KMS-11 (cell line): ENCODE measurements at regions not wholly inside any gene's neighbourhood (a gene's known extent, or its start where the extent isn't known, plus 50 kb on each side); places are given as distances from the start of the nearest gene placed in this dataset.

ENCODE experiments used
- H2AFZ ChIP-seq: fragments of 200-600 bp; sonication (generic); 2 replicates; pipeline ENCODE4 v1.6.1; 2016; ENCODE audit warnings: antibody characterized with exemption, mixed run types, low read depth
- H3K27ac ChIP-seq: fragments of 200-600 bp; sonication (generic); 2 replicates; pipeline ENCODE4 v1.6.1; 2016; ENCODE audit warnings: mild to moderate bottlenecking, mixed run types
- H3K27me3 ChIP-seq: fragments of 200-600 bp; sonication (generic); 2 replicates; pipeline ENCODE4 v1.6.1; 2017; ENCODE audit warnings: mild to moderate bottlenecking, low read depth, mixed run types, moderate library complexity; ENCODE audit not compliant: insufficient read depth
- H3K36me3 ChIP-seq: fragments of 200-600 bp; sonication (generic); 2 replicates; pipeline ENCODE4 v1.6.1; 2017; ENCODE audit warnings: mild to moderate bottlenecking, mixed run types; ENCODE audit not compliant: insufficient read depth
- H3K4me1 ChIP-seq: fragments of 200-600 bp; sonication (generic); 2 replicates; pipeline ENCODE4 v1.6.1; 2016; ENCODE audit warnings: mild to moderate bottlenecking, low read depth, mixed run types; ENCODE audit not compliant: poor library complexity, severe bottlenecking
- H3K4me2 ChIP-seq: fragments of 200-600 bp; sonication (generic); 2 replicates; pipeline ENCODE4 v1.7.0; 2016; ENCODE audit warnings: mild to moderate bottlenecking, mixed run types
- H3K4me3 ChIP-seq: fragments of 200-600 bp; sonication (generic); IDR thresholded peaks from 2 replicates; pipeline ENCODE4 v1.6.1; 2017; ENCODE audit warnings: low read depth, low read length, mixed read lengths; ENCODE audit not compliant: insufficient read depth
- H3K79me2 ChIP-seq: fragments of 200-600 bp; sonication (generic); 2 replicates; pipeline ENCODE4 v1.6.1; 2016; ENCODE audit warnings: low read depth, mixed run types; ENCODE audit not compliant: insufficient read depth
- H3K9ac ChIP-seq: fragments of 200-600 bp; sonication (generic); 2 replicates; pipeline ENCODE4 v1.6.1; 2016; ENCODE audit warnings: mild to moderate bottlenecking, mixed run types
- H4K20me1 ChIP-seq: fragments of 200-600 bp; sonication (generic); 2 replicates; pipeline ENCODE4 v1.6.1; 2016; ENCODE audit warnings: mild to moderate bottlenecking, mixed run types; ENCODE audit not compliant: insufficient read depth
- CTCF ChIP-seq: fragments of 200-600 bp; sonication (generic); conservative IDR thresholded peaks from 2 replicates; pipeline ENCODE4 v1.6.1; 2017; ENCODE audit warnings: low read depth, mild to moderate bottlenecking, antibody characterized with exemption, low read length, moderate library complexity, mixed read lengths

DNA sequence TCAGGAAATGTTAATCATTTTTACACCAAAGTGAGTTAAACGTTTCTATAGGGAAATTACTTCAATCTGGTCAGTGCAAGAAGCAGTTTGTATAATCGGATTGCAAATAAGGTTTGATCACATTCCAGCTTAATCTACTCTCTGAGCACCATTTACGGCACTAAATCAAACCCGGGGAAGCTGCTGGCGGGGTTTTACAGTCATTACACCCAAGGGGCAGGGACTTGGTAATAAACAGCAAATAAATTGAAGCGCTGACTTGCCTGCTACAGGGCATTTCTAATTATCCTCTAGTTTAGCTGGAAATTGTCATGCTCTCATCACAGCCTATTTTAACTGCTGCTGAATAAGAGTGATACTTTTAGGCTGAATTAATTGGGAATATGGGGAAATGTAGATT is 152.1 kb upstream of the SOX21 start:
- H3K27me3 ChIP-seq, result no peaks in the 10 kb centered on the region
- H3K4me1 ChIP-seq, result no peaks in the 10 kb centered on the region

DNA sequence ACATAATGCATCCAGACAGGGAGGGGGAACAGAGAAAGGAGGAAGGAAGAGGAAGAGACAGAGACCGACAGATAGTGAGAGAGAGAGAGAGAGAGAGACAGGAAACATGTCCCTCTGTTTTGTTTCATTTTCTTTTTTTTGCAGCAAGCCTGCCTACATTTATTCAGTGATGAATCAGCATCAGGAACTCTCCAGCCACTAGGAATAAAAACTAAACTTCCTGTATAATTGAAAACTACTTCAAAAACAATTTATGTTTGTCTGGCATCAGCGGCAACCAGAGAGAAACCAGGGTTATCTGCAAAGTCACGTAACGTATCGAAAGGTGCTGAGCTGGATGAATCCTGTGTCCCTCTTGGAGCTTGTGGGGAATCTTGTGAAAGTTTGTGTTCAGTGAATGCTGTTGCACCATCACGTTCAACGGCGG is 148.6 kb upstream of the SOX21 start:
- Histone ChIP-seq H3K36me3 (no peaks in the 10 kb centered on the region), H3K79me2 (no peaks in the 10 kb centered on the region), H3K4me2 (no peak overlapping the region), H3K4me1 (no peaks in the 10 kb centered on the region), H3K27me3 (no peaks in the 10 kb centered on the region), H3K9ac (no peak overlapping the region), H4K20me1 (no peaks in the 10 kb centered on the region), H2AFZ (no peak overlapping the region), H3K27ac (no peak overlapping the region), H3K4me3 (no peak overlapping the region)
- TF ChIP-seq CTCF, result no peak

More for the DNA sequence above, 152.1 kb upstream of the SOX21 start:
- Histone ChIP-seq H3K36me3 (no peaks in the 10 kb centered on the region), H2AFZ (no peak overlapping the region), H4K20me1 (no peaks in the 10 kb centered on the region), H3K27ac (no peak overlapping the region), H3K9ac (no peak overlapping the region), H3K4me3 (no peak overlapping the region), H3K4me2 (no peak overlapping the region), H3K79me2 (no peaks in the 10 kb centered on the region)
- TF ChIP-seq CTCF, result no peak

- TF ChIP-seq CTCF, result no peak
- H3K9ac ChIP-seq, result no peak overlapping the region
- H3K36me3 ChIP-seq, result no peaks in the 10 kb centered on the region
- no peaks in the 10 kb centered on the region for H4K20me1 ChIP-seq
- no peaks in the 10 kb centered on the region for H3K79me2 ChIP-seq
- H3K4me3 ChIP-seq, result no peak overlapping the region
- H3K27me3 ChIP-seq, result no peaks in the 10 kb centered on the region
- H2AFZ ChIP-seq, result no peak overlapping the region
- no peak overlapping the region for H3K4me2 ChIP-seq
- H3K27ac ChIP-seq, result no peak overlapping the region
- no peaks in the 10 kb centered on the region for H3K4me1 ChIP-seq
Observed at GRCh38 chr13:94859811-94860210, 147.5 kb upstream of the SOX21 start.

DNA sequence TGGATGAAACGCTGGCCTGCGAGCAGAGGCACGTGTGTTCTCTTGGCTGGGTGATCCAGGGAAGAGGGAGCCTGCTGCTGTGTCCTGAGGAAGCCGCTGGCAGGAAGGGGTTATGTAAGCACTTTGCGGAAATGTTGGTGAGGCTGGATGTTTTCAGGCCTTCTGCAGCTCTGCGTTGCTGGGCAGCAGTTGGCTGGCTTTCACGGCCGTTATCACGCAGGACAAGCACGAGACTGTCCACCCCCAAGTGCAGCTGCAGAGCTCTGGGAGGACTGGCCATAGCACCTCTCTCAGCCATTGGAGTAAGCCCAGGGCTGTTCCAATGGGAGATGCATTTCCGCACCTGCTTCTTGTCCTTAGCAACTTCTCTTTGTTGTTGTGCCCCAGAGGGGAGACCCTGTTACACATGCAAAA is 146.9 kb upstream of the SOX21 start:
- H3K4me3 ChIP-seq, result no peak overlapping the region
- TF ChIP-seq CTCF, result no peak
- H3K27me3 ChIP-seq, result no peaks in the 10 kb centered on the region
- no peaks in the 10 kb centered on the region for H3K79me2 ChIP-seq
- no peak overlapping the region for H3K9ac ChIP-seq
- no peaks in the 10 kb centered on the region for H3K4me1 ChIP-seq
- H4K20me1 ChIP-seq, result no peaks in the 10 kb centered on the region
- no peaks in the 10 kb centered on the region for H3K36me3 ChIP-seq
- no peak overlapping the region for H3K27ac ChIP-seq
- H2AFZ ChIP-seq, result no peak overlapping the region
- H3K4me2 ChIP-seq, result no peak overlapping the region

GRCh38 chr13:94858856-94859255 is 146.5 kb upstream of the SOX21 start:
- Histone ChIP-seq H3K9ac (no peak overlapping the region), H3K27me3 (no peaks in the 10 kb centered on the region), H3K36me3 (no peaks in the 10 kb centered on the region), H3K27ac (no peak overlapping the region), H2AFZ (no peak overlapping the region), H3K4me1 (no peaks in the 10 kb centered on the region), H4K20me1 (no peaks in the 10 kb centered on the region), H3K4me3 (no peak overlapping the region), H3K79me2 (no peaks in the 10 kb centered on the region), H3K4me2 (no peak overlapping the region)
- TF ChIP-seq CTCF, result no peak
